ENCODE measurements at regions not wholly inside any gene's neighbourhood (a gene's known extent, or its start where the extent isn't known, plus 50 kb on each side); places are given as distances from the start of the nearest gene placed in this dataset.

- no peak for TF ChIP-seq CTCF (IDR thresholded peaks at IDR 0.05)
- no peak for TF ChIP-seq POLR2AphosphoS5 (IDR thresholded peaks at IDR 0.05; ENCODE audit: low read depth, low read length)
- TF ChIP-seq SIN3A (IDR thresholded peaks at IDR 0.05; ENCODE audit: borderline replicate concordance, insufficient read depth, low read depth, low read length), result no peak
- no peak for TF ChIP-seq TCF7L2 (IDR thresholded peaks at IDR 0.05; ENCODE audit: low read depth, low read length)
- TF ChIP-seq, protein P1, sequence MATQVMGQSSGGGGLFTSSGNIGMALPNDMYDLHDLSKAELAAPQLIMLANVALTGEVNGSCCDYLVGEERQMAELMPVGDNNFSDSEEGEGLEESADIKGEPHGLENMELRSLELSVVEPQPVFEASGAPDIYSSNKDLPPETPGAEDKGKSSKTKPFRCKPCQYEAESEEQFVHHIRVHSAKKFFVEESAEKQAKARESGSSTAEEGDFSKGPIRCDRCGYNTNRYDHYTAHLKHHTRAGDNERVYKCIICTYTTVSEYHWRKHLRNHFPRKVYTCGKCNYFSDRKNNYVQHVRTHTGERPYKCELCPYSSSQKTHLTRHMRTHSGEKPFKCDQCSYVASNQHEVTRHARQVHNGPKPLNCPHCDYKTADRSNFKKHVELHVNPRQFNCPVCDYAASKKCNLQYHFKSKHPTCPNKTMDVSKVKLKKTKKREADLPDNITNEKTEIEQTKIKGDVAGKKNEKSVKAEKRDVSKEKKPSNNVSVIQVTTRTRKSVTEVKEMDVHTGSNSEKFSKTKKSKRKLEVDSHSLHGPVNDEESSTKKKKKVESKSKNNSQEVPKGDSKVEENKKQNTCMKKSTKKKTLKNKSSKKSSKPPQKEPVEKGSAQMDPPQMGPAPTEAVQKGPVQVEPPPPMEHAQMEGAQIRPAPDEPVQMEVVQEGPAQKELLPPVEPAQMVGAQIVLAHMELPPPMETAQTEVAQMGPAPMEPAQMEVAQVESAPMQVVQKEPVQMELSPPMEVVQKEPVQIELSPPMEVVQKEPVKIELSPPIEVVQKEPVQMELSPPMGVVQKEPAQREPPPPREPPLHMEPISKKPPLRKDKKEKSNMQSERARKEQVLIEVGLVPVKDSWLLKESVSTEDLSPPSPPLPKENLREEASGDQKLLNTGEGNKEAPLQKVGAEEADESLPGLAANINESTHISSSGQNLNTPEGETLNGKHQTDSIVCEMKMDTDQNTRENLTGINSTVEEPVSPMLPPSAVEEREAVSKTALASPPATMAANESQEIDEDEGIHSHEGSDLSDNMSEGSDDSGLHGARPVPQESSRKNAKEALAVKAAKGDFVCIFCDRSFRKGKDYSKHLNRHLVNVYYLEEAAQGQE (IDR thresholded peaks at IDR 0.05; ENCODE audit: insufficient read depth in 1 of 2, low read depth in 2 of 2, low read length in 1 of 2), result no peak
Observed at GRCh38 chr13:73967397-73968165, 166.6 kb downstream of the KLF12 start.
